Glomerular endothelial cell (primary cell): ENCODE measurements at regions not wholly inside any gene's neighbourhood (a gene's known extent, or its start where the extent isn't known, plus 50 kb on each side); places are given as distances from the start of the nearest gene placed in this dataset.
"Not testable (repeated sequence)": the region's sequence is repeated elsewhere in the genome, so short reads cannot be mapped to it uniquely, and the experiment has no call there.

Experiments used
- DNase-seq: peaks from one replicate; pipeline ENCODE4 v3.0.0-alpha.2; 2011; ENCODE audit warnings: low read depth, low spot score; ENCODE audit errors: extremely low read depth

GRCh38 chr3:96480881-96481280 is 333.5 kb upstream of the EPHA6 start:
- DNase-seq, result no peak

GRCh38 chr3:96483191-96483590 is 331.2 kb upstream of the EPHA6 start:
- DNase-seq, result not testable (repeated sequence)

DNA sequence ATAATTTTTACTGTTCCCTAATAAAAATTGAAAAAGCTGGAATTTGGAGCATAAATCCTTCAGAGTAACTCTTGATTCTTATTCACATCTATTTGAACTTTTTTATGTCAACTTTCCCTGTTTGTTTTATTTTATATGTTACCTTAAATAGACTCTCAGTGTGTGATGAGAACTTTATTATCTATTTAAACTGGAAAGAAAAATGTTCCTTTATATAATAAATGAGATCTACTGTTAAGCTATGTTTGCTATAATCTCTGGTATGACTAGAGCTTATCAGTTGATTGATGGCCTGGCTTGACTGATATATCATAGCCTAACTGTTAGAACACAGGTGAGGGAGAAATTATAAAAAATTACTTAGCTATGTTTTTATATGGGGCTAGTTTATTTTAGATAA is 330.6 kb upstream of the EPHA6 start:
- DNase-seq, result no peak

GRCh38 chr3:96488708-96489107 is 325.7 kb upstream of the EPHA6 start:
- no peak for DNase-seq

DNA sequence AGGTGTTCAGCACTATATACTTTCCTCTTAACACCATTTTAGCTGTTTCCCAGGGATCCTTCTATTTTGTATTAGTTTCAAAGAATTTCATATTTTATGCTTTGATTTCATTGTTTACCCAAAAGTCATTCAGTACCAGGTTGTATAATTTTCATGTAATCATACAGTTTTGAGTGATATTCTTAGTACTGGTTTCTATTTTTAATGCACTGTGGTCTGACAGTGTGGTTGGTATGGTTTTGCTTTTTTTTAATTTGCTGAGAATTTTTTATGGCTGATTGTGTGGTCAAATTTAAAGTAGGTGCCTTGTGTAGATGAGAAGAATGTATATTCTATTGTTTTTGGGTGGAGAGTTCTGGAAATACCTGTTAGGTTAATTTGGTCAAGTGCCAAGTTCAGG is 323.4 kb upstream of the EPHA6 start:
- no peak for DNase-seq

GRCh38 chr3:96491868-96492267 is 322.5 kb upstream of the EPHA6 start:
- DNase-seq, result no peak

DNA sequence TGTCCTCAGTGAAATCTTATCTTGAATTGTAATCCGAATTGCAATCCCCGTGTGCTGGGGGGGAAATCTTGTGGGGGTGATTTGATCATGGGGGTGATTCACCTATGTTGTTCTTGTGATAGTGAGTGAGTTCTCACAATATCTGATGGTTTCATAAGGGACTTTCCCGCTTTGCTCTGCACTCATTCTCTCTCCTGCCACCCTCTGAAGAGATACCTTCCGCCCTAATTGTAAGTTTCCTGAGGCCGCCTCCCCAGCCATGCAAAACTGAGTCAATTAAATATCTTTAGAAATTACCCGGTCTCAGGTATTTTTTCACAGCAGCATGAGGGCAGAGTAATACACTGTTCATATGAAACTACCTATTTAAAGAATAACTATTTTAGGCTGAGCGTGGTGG is 304.1 kb upstream of the EPHA6 start:
- DNase-seq, result no peak

DNA sequence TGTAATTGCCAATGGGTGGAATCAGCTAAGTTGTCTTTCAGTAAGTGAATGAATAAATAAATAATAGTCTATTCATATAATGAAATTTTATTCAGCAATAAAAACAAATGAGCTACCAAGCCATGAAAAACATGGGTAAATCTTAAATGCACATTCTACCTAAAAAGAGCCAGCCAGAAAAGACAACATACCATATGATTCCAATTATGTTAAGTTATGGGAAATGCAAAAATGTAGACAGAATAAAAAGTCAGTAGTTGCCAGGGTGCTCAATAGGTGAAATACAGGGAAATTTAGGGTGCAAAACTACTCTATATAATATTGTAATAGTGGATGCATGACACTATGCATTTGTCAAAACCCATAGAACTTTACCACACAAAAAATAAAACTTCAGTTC is 277.2 kb upstream of the EPHA6 start:
- no peak for DNase-seq

DNA sequence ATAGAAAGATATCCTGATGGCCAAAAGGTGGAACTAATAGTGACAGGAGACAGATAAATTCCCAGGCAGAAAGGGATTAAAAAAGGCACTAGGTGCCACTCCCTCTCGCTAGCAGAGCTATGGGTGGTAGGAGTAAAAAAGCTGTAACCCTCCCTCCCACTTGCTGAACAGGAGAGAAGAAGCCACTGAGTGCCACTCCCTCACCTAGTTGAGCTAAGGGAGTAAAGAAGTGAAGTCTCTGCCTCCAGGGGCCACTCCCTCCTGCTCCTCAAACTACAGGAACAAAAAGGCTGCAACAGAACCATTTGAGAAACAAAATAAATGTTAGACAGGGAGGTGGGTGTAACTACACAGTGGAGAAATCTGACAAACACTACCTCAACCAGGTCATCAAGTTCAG is 276.2 kb upstream of the EPHA6 start:
- DNase-seq, result no peak

- no peak for DNase-seq
These were observed 266.3 kb upstream of the EPHA6 start for GRCh38 chr3:96548073-96548472.

GRCh38 chr3:96576935-96577334 is 237.5 kb upstream of the EPHA6 start:
- no peak for DNase-seq

DNA sequence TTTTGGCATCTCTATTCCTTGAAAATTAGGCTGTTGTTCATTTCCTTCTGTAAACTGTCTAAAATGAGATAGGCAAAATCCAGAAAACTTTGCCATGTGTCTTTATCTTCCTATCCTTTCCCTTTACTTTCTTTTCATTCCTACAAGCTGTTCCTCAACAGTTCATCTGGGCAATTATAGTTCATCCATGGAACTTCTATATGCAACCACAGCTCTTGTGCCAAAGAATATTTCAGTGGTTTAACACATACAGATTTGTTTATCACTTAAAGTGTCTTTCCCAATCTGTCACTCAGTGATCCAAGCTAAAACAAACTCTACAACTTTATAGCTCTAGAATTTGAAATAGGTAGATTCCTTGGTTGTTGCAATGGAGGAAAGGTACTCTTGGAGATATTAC is 230.3 kb upstream of the EPHA6 start:
- no peak for DNase-seq

- not testable (repeated sequence) for DNase-seq
These were observed 207.5 kb upstream of the EPHA6 start for GRCh38 chr3:96606865-96607264.

- no peak for DNase-seq
These were observed 194.9 kb upstream of the EPHA6 start for GRCh38 chr3:96619475-96619874.

GRCh38 chr3:96622878-96623277 is 191.5 kb upstream of the EPHA6 start:
- no peak for DNase-seq

DNA sequence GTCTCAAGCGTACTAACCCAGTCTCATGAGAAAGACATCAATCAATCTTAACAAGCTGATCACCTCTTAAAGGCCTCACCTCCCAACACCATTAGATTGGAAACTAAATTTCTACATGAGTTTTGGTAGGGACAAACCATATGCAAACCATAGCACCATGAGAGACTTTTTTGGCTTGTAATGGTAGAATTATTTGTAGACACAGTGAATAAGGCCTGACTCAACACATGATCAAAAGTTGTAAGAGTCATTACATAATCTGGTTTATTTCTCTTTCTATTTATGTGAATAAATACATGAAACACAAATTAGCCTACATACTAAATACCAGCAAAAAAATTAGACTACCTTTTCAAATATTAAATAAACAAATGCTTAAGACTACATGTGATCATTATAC is 183.3 kb upstream of the EPHA6 start:
- DNase-seq, result no peak

DNA sequence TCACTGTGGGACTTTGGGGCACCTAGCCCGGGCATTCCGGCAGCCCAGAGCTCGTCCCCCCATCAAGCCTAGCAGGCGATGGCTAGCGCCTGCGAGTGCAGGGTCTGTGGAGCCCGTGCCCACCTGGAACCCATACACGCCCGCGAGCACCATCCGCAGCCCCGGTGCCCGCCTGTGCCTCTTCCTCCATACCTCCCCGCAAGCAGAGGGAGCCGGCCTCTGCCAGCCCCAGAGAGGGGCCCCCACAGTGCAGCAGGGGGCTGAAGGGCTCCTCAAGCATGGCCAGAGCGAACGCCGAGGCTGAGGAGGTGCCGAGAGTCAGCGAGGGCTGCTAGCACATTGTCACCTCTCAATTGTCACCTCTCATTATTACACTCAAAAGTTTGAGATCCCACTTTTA is 167.8 kb upstream of the EPHA6 start:
- DNase-seq, result no peak

- DNase-seq, result no peak
These were observed 156.7 kb upstream of the EPHA6 start for GRCh38 chr3:96657710-96658109.

DNA sequence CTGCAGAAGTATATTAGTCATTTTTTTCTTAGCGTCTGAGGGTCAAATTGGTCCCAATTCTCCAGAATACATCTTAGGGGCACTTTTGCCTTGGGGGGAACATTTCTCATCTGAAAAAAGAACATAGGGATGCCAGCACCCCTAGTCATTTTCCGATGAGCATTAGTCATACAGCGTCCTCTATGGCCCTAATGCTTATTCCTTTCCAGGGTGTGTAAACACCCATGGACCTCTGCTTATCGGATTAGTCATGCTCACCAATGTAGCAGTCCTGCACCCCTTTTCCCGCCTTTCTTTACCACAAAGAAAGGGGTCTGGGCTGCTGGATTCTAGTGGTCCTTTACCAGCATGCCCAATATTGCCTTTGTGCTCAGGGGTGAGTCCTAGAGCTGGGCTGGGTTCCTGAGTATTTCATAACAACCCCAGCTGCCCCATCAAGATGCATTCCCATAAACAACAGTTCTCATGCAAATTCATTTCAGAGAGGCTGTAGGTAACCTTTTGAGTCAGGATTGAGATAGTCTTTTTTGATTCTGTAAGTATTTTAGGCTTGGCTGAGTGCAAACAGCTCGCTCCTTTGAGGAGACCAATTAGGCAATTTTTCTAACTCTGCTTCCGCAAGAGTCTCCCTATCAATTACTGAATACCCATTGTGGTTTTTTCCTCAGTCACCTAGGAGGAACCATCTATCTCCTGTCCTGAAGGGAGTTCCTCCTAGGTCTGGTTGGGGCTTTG is 142.4 kb upstream of the EPHA6 start:
- DNase-seq, result not testable (repeated sequence)

DNA sequence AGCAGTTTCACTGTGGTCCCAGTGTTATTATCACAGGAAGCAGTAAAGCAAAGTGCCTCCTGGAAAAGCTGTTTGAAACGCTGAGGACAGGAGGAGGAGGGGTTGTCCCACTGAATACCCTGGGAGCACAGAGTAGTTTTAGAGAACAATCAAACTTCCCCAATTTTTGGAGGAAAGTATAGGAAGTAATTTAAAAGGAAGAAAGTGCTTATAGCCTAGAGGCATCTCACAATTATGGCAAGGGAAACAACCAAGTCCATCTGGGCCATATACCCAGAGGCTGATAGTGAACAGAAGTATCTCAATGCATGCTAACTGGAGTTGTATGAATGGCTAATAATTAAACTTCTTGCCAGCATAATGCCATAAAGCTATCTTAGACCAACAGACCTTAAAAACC is 137.2 kb upstream of the EPHA6 start:
- DNase-seq, result no peak

- DNase-seq, result no peak
These were observed 136.1 kb upstream of the EPHA6 start for GRCh38 chr3:96678325-96678724.

- DNase-seq, result no peak
These were observed 113.8 kb upstream of the EPHA6 start for GRCh38 chr3:96700322-96701315.
